GM18499 (cell line): ENCODE measurements at regions not wholly inside any gene's neighbourhood (a gene's known extent, or its start where the extent isn't known, plus 50 kb on each side); places are given as distances from the start of the nearest gene placed in this dataset.
"Not testable (repeated sequence)": the region's sequence is repeated elsewhere in the genome, so short reads cannot be mapped to it uniquely, and the experiment has no call there.

Experiments
- ATAC-seq: cut with Tn5 transposase; IDR thresholded peaks from one replicate; pipeline ENCODE4 v1.9.1; 2021; ENCODE audit warnings: moderate number of reproducible peaks; ENCODE audit not compliant: insufficient read depth, unreplicated experiment

- ATAC-seq, result no peak
Observed at GRCh38 chr5:34416501-34417008, 239.6 kb upstream of the RAI14 start.

- not testable (repeated sequence) for ATAC-seq
Observed at GRCh38 chr5:34420191-34420590, 235.9 kb upstream of the RAI14 start.

- no peak for ATAC-seq
Observed at GRCh38 chr5:34436761-34437501, 219.2 kb upstream of the RAI14 start.

- ATAC-seq, result no peak
Observed at GRCh38 chr5:34439601-34440000, 216.5 kb upstream of the RAI14 start.

GRCh38 chr5:34441767-34442166, 214.4 kb upstream of the RAI14 start:
- ATAC-seq, result not testable (repeated sequence)

- no peak for ATAC-seq
Observed at GRCh38 chr5:34447424-34447823, 208.7 kb upstream of the RAI14 start.

GRCh38 chr5:34449639-34450038, 206.5 kb upstream of the RAI14 start:
- ATAC-seq, result no peak

- no peak for ATAC-seq
Observed at GRCh38 chr5:34450338-34450737, 205.8 kb upstream of the RAI14 start.

- ATAC-seq, result no peak
Observed at GRCh38 chr5:34452170-34452828, 203.8 kb upstream of the RAI14 start.

- ATAC-seq, result no peak
Observed at GRCh38 chr5:34455098-34455497, 201.0 kb upstream of the RAI14 start.

GRCh38 chr5:34459908-34460307, 196.2 kb upstream of the RAI14 start:
- no peak for ATAC-seq

- no peak for ATAC-seq
Observed at GRCh38 chr5:34460496-34460895, 195.6 kb upstream of the RAI14 start.

GRCh38 chr5:34464829-34465228, 191.3 kb upstream of the RAI14 start:
- no peak for ATAC-seq

GRCh38 chr5:34465301-34465700, 190.8 kb upstream of the RAI14 start:
- ATAC-seq, result not testable (repeated sequence)

GRCh38 chr5:34466519-34467388, 189.4 kb upstream of the RAI14 start:
- not testable (repeated sequence) for ATAC-seq

GRCh38 chr5:34467436-34467835, 188.7 kb upstream of the RAI14 start:
- no peak for ATAC-seq

GRCh38 chr5:34467984-34468383, 188.1 kb upstream of the RAI14 start:
- not testable (repeated sequence) for ATAC-seq

GRCh38 chr5:34469971-34470370, 186.2 kb upstream of the RAI14 start:
- ATAC-seq, result no peak

GRCh38 chr5:34474573-34475021, 181.5 kb upstream of the RAI14 start:
- ATAC-seq, result no peak

- no peak for ATAC-seq
Observed at GRCh38 chr5:34475249-34475966, 180.7 kb upstream of the RAI14 start.
